COLO829 (cell line): ENCODE measurements at regions not wholly inside any gene's neighbourhood (a gene's known extent, or its start where the extent isn't known, plus 50 kb on each side); places are given as distances from the start of the nearest gene placed in this dataset.
A peak's percentile ranks its signal among the peaks of the same experiment; 100 is the strongest.
"Not testable (repeated sequence)": the region's sequence is repeated elsewhere in the genome, so short reads cannot be mapped to it uniquely, and the experiment has no call there.

Experiments used
- DNase-seq: peaks from one replicate; pipeline ENCODE4 v3.0.0; 2012; ENCODE audit warnings: low spot score

- no peak for DNase-seq
These were observed 106.9 kb upstream of the ZNF746 start for GRCh38 chr7:149604521-149604920.

DNA sequence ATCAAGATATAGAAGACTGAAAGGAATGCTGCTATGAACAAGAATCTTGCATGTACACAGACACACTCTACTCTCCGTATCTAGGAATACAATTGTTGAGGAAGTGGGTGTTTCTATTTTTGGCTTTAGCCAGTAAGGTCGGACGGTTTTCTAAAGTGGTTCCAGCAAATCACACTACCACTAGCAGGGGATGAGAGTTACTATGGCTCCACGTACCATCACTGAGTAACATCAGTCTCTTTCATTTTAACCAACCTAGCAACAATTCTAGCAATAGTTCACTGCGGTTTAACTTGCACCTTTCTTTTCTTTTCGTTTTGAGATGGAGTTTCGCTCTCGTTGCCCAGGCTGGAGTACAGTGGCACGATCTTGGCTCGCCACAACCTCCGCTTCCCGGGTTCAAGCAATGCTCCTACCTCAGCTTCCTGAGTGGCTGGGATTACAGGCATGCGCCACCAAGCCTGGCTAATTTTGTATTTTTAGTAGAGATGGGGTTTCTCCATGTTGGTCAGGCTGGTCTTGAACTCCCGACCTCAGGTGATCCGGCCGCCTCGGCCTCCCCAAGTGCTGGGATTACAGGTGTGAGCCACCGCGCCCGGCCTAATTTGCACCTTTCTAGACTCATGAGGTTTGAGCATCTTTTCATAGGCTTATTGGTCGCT is 103.2 kb upstream of the ZNF746 start:
- DNase-seq: not testable (repeated sequence)

DNA sequence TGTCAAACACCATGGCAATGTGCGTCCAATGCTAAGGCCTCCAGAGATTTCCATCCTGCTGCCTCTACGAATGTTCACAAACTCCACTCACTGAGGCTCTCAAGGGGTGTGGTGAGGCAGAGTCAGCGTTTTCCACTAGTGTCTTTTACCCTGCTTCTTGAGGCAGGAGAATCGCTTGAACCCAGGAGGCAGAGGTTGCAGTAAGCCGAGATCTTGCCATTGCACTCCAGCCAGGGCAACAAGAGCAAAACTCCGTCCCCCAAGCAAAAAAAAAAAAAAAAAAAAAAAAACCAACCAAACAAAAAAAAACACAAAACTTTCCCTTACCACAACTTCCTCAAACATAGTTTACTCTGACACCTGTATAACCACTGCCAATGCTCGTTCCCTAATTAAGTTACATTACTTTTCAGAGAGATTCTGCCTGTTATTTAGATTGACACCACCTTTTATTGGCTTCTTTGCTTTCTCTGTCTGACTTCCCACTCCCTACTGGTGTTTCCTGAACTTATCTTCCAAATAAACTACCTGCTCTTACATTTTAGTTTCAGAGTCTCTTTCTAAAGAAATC is 102.1 kb upstream of the ZNF746 start:
- no peak for DNase-seq

GRCh38 chr7:149598721-149599308 is 101.2 kb upstream of the ZNF746 start:
- DNase-seq: peak; percentile 15

GRCh38 chr7:149597789-149598188 is 100.2 kb upstream of the ZNF746 start:
- not testable (repeated sequence) for DNase-seq

DNA sequence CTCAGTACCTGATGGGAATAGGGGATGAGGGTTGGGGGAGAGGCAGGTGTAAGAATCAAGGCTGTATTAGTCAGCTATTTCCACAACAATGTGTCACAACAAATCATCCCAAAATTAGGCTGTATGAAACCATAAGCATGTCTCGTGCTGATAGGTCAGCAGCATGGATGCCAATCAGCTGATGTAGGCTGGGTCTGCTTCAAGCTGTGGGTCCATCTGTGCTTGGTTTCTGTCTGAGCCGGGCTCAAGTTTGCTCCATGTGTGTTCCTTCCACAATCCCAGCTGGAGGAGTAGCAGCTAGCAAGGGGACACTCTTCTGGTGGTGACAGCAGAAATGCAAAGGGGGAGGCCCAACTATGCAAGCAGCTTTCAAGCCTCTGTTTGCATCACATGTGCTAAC is 97.9 kb upstream of the ZNF746 start:
- no peak for DNase-seq

DNA sequence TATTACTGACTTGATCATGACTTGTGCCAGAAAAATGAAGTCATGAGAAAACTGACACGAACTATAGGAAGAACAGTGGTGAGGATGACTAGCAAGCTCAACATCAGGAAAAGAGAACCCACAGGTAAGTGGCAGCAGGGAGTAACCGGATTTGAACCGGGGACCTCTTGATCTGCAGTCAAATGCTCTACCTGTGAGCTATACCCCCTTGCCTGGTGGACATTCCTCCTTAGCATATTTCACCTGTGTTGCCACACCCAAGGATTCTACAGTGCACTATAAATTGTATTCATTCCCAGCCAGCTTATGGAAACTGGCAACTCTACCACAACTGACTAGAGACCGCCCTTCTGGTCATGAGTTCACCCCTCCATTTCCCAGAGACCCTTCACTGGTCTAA is 97.5 kb upstream of the ZNF746 start:
- DNase-seq: no peak

- DNase-seq: no peak
These were observed 91.3 kb upstream of the ZNF746 start for GRCh38 chr7:149588930-149589329.

DNA sequence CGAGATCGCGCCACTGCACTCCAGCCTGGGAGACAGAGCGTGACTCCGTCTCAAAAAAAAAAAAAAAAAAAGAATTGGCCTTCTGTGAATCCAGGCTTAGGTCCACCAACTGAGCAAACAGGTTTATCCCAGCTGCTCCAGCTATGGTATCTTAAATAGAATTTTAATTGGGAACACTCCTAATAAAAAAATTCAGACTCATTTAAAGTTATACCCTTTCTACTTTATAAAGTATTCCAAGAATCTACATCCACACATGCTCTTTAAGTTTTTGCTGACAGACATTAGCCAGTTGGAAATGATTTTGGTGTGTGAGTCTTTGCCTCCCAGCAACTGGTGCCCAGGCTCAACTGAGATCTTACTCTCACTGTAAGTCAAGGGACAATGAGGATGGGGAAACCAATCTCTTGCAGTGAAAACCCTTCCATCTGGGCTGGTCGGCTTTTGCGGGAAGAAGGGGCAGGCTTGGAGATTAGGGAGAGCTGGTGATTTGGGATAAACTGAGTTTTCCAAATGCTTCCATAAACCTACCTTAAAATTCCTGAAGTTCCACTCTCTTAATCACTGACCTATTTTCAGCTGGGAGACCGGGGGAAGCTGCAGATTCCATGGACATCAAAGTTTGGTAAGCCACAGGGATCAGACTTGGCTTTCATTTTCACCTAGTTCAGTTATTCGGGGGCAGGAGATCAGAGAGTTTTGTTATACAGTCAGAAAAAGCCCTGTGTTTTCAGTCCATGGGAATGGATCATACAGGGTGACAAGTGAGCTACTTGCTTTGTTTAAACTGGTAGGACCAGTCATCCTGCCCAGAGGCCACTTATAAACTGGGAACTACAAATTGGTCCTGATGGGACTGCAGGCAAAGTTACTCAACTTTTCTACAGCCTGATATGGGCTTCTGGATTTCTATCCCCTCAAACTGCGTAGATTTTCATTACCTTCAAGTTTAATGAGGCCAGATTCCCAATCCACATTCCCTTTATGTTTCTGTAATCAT is 89.3 kb upstream of the ZNF746 start:
- DNase-seq: no peak

DNA sequence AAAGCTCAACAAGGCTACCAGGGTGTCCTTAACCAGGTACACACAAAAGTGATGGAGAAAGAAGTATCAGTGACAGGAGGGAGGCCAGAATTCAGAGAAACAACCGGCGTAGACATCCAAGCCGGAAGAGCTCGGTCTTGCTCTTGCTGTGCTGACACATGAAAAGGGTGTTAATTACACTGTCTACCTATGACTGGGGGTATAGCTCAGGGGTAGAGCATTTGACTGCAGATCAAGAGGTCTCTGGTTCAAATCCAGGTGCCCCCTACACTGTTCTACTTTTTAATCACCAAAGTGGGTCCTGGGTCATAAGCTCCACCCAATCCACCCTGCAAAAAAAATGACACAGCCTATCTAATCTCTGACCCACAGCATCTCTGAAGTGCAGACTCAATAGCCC is 86.9 kb upstream of the ZNF746 start:
- DNase-seq: no peak

DNA sequence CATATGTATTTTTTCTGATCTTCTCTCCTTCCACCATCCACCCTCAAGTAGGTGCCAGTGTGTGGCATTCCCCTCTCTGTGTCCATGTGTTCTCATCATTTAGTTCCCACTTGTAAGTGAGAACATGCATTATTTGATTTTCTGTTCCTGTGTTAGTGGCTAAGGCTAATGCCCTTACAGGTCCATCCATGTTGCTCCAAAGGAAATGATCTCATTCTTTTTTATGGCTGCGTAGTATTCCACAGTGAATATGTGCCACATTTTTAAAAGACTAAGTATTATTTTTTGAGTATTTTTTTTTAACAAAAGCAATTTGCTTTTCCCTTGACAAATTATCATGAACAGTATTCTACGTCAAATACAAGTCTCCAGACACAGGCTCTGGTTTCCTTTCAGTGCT is 86.4 kb upstream of the ZNF746 start:
- DNase-seq: no peak

- DNase-seq: no peak
These were observed 82.7 kb upstream of the ZNF746 start for GRCh38 chr7:149580328-149580727.

DNA sequence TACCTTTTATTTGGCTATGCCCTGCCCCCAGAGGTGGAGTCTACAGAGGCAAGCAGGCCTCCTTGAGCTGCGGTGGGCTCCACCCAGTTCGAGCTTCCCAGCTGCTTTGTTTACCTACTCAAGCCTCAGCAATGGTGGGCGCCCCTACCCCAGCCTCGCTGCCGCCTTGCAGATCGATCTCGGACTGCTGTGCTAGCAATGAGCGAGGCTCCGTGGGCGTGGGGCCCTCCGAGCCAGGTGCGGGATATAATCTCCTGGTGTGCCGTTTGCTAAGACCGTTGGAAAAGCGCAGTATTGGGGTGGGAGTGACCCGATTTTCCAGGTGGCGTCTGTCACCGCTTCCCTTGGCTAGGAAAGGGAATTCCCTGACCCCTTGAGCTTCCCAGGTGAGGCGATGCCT is 81.8 kb upstream of the ZNF746 start:
- DNase-seq: not testable (repeated sequence)

DNA sequence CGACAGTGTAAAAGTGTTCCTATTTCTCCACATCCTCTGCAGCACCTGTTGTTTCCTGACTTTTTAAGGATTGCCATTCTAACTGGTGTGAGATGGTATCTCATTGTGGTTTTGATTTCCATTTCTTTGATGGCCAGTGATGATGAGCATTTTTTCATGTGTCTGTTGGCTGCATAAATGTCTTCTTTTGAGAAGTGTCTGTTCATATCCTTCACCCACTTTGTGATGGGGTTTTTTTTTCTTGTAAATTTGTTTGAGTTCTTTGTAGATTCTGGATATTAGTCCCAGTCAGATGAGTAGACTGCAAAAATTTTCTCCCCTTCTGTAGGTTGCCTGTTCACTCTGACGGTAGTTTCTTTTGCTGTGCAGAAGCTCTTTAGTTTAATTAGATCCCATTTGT is 76.8 kb upstream of the ZNF746 start:
- DNase-seq: not testable (repeated sequence)

DNA sequence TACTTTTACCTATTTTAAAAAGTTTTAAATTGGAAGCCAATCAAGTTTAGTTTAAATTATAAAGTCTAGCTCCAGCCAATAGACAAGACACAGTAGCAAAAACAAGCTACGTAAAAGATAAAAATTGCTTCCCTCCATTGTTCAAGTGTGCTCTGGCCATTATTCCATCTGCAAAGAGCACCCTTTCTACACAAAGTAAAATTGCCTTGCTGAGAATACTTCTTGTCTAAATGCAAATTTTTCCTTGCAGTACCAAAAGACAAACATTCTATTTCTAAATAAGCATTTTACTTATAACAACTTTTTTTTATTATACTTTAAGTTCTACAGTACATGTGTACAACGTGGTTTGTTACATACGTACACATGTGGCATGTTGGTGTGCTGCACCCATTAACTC is 75.9 kb upstream of the ZNF746 start:
- no peak for DNase-seq

DNA sequence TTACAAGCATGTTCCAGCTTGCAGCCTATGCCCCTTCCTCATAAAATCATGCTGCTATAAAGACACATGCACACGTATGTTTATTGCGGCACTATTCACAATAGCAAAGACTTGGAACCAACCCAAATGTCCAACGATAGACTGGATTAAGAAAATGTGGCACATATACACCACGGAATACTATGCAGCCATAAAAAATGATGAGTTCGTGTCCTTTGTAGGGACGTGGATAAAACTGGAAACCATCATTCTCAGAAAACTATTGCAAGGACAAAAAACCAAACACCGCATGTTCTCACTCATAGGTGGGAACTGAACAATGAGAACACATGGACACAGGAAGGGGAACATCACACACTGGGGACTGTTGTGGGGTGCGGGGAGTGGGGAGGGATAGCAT is 75.3 kb upstream of the ZNF746 start:
- not testable (repeated sequence) for DNase-seq

DNA sequence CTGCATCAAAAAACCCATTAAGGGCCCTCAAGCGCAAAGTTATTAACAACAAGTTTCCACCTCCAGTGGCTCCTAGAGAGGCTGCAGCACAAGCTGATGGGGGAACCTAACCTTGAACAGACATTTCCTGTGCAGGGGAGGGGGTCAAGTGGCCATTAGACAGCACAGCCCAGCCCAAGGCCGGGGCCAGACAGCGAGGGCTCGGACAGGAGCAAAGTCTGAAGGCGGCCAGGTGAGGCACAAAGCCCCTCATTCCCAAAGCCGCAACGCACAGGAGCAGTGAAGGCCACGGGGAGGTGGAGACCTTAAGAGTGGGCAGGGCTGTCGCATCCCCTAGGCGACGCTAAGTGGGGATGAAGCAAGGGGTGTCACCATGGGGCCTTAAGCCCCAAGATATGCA is 73.2 kb upstream of the ZNF746 start:
- no peak for DNase-seq

DNA sequence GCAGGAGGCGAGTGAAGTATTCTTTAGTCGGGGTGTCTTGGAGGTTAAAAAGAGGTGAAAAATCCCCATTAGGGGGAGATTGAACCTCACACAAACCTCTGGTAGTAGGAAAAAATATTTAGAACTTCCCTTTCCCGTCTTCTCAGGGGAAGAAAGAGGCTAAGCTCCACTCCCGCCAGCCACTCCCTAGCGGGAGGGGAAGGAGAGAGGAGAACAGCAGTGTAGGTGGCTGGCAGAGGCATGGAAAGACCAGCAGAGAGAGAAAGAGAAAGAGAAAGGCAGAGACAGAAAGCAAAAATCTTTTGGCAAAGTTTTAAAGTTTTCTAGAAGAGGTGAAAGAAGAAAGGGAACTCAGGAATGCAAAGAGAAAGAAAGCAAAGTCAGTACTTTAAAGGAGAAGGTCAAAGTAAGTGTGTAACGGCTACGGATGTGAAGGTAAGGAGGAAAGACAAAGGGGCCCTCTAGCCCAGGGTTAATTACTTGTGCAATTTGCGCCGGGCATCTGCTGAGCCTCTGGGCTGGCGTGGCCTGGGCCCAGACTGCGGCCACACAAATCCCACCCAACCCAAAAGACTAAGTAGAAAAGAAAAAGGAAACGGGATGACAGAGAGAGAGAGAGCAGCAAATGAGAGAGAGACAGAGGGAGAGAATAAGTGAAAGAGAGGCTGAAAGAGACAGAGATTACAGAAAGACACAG is 72.3 kb upstream of the ZNF746 start:
- DNase-seq: no peak

DNA sequence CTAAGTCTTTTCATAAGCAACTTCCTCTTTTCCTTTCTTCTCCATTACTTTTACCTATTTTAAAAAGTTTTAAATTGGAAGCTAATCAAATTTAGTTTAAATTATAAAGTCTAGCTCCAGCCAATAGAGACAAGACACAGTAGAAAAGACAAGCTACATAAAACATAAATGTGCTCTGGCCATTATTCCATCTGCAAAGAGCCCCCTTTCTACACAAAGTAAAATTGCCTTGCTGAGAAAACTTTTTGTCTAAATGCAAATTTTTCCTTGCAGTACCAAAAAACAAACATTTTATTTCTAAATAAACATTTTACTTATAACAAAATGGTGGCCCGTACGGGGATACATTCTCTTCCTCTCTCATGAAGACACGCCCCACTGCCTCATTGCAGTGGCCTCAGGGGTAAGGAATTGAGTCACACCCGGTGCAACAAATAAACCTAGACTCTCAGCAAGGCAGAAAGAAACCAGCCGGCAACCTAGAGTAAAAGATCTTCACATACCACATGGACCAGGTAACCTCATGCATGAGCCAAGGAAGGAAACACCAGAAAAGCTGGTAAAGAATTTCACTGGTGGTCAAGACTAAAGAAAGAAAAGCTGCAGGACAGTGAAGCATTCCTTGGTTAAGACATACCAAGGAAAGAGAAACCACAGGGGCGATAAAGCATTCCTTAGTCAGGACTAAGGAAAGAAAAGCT is 71.6 kb upstream of the ZNF746 start:
- no peak for DNase-seq

GRCh38 chr7:149568218-149568617 is 70.6 kb upstream of the ZNF746 start:
- no peak for DNase-seq

- DNase-seq: no peak
These were observed 68.5 kb upstream of the ZNF746 start for GRCh38 chr7:149566103-149566502.

GRCh38 chr7:149565096-149565382 is 67.4 kb upstream of the ZNF746 start:
- no peak for DNase-seq
